ENCODE measurements at regions not wholly inside any gene's neighbourhood (a gene's known extent, or its start where the extent isn't known, plus 50 kb on each side); places are given as distances from the start of the nearest gene placed in this dataset.
A peak's percentile ranks its signal among the peaks of the same experiment; 100 is the strongest.
"Not testable (repeated sequence)": the region's sequence is repeated elsewhere in the genome, so short reads cannot be mapped to it uniquely, and the experiment has no call there.

DNA sequence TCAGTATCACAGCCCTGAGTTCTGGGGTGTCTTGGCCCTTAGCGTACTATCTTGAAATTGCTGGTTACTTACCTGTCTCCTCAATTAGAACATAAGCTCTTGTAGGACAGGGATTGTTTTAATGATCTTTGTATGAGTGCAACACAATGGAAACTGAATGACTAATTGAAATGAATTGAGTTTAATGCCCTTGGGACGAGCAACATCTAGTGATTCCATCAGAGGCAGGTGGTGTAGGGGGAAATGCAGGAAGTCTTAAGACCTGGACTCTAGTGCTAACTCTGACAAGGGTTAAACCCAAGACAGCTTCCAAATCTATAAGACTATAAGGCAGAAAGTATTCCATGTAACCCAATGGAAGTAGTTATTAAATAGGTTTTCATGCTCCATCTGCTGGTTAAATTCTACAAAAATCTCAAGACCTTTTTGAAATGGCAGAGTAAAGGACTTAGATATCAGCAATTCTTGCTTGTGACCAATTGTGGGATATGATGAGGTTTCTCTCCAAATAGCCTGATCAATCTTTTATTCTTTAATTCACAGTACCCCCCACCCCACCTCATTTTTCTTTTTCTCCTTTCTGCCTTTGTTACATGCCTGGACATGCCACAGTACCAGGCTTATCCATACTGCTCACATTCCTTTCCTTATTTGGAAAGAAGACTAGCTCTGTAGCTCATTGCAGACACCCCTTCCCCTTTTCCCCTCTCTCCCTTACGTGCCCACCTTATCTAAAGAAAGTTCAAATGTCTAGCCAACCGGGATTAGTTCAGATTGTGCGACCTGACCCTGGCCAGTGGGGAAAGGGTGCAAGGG lies 340.8 kb downstream of the PAPSS1 start:
- TF ChIP-seq, protein P1, sequence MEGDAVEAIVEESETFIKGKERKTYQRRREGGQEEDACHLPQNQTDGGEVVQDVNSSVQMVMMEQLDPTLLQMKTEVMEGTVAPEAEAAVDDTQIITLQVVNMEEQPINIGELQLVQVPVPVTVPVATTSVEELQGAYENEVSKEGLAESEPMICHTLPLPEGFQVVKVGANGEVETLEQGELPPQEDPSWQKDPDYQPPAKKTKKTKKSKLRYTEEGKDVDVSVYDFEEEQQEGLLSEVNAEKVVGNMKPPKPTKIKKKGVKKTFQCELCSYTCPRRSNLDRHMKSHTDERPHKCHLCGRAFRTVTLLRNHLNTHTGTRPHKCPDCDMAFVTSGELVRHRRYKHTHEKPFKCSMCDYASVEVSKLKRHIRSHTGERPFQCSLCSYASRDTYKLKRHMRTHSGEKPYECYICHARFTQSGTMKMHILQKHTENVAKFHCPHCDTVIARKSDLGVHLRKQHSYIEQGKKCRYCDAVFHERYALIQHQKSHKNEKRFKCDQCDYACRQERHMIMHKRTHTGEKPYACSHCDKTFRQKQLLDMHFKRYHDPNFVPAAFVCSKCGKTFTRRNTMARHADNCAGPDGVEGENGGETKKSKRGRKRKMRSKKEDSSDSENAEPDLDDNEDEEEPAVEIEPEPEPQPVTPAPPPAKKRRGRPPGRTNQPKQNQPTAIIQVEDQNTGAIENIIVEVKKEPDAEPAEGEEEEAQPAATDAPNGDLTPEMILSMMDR (IDR thresholded peaks at IDR 0.05; ENCODE audit: borderline replicate concordance, insufficient read depth, low read depth, low read length), result no peak
- no peak overlapping the region for H3K4me3 ChIP-seq (ENCODE audit: low read depth, low read length)

DNA sequence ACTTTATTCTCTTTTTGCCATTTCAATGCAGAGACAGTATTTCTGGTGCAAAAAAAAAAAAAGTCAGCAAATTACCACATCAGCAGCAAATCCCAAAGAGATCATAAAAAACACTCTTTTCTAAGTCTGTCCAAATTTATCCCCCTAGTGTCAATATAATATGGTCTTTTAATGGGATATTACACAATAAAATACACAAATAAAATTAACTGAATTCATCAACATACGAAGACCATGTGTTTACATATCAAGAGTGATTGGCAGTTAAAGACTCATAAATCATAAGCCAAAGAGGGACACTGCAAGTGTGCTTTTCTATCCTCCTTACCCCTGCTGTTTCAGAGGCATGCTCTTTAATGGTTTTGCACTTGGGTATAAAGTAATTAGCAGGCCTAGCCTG lies 340.2 kb upstream of the DKK2 start:
- TF ChIP-seq, protein P1 (IDR thresholded peaks at IDR 0.05; ENCODE audit: borderline replicate concordance, insufficient read depth, low read depth, low read length), result no peak
- no peak overlapping the region for H3K4me3 ChIP-seq (ENCODE audit: low read depth, low read length)

DNA sequence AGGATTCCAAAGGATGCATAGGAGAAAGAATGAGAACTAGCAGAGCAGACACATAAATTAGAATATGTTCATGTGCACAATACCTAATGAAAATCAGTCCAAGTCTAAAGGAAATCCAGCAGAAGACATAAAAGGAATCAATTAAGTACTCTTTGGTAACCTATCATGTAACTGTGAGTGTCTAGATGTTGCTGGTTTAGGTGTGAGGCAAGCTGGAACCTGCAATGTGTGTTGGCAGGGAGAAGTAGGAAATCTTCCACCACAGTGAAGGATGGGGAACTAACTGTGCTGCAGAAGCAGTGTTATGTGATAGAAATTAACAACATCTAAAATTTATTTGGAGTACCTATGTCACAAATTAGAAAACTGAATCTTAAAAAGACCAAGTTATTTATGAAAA lies 330.8 kb upstream of the DKK2 start:
- no peak overlapping the region for H3K4me3 ChIP-seq (ENCODE audit: low read depth, low read length)
- TF ChIP-seq, protein P1 (IDR thresholded peaks at IDR 0.05; ENCODE audit: borderline replicate concordance, insufficient read depth, low read depth, low read length), result no peak

DNA sequence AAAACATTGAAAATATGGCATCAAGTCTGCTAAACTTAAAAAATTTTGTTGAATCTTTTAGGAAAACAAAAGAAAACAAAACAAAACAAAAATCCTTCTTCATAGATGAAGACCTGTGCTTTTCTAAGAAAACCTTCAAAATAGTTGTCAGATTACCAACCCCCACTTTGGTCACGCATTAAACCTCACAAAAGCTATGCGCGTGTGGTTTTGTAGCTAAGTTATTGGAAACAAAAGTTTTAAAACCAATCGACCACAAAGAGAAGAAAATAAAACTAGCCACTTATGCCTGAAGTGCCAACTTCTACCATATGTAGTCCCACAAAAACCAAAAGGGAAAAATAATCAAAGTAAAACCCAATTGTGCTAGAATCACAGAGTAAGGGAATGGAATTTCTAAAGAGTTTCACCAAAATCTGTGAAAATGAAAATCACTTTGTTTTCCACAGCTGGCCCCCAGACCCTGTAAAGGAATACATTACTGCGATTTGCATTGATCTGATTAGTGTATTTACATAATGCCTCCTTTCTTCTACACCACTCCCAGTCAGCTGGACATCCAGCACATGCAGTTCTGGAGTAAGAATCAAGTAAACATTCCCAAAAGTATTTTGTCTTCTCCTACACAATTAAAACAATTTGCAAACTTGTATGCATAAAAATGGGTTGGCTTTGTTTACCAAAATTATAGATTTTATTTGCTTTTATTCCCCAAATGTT lies 330.1 kb upstream of the DKK2 start:
- TF ChIP-seq, protein P1 (IDR thresholded peaks at IDR 0.05; ENCODE audit: borderline replicate concordance, insufficient read depth, low read depth, low read length), result no peak
- H3K4me3 ChIP-seq (ENCODE audit: low read depth, low read length), result no peak overlapping the region

DNA sequence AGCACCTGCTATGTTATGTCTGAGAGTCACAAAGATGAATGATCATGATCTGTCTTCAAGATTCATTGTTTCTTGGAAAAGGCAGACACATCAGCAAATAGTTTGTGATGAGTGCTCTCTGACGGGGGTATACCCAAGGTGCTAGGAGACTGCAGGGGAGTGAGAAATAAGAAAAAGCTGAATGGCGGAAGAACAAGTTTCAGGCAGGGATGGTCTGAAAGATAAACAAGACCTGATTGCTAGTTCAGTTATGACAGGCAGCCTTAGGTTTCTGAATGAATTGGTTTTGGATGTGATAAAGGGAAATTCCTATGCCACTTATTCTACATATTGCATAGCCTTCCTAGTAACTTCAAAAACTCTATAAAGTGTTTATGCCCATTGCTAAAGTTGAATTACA lies 327.0 kb upstream of the DKK2 start:
- no peak overlapping the region for H3K4me3 ChIP-seq (ENCODE audit: low read depth, low read length)
- TF ChIP-seq, protein P1 (IDR thresholded peaks at IDR 0.05; ENCODE audit: borderline replicate concordance, insufficient read depth, low read depth, low read length), result no peak

DNA sequence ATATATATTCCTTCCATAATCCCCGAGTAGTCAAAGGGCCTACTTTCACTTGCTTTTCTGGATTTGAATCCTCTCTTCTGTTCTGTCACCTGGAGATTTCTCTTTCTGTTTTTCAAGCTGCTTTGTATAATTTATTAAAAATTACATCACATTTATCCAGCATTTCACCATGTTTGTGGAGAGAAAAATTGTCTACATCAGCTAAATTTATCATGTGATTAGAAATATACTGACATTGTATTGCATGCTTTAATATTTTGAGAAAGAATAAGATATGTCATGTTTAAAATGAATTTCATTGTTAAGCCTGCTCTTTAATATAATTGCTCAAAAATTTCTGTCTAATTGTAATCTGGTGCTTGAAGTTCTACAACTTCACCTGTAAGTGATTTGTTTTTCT lies 323.1 kb upstream of the DKK2 start:
- TF ChIP-seq, protein P1 (IDR thresholded peaks at IDR 0.05; ENCODE audit: borderline replicate concordance, insufficient read depth, low read depth, low read length), result no peak
- H3K4me3 ChIP-seq (ENCODE audit: low read depth, low read length), result no peak overlapping the region

DNA sequence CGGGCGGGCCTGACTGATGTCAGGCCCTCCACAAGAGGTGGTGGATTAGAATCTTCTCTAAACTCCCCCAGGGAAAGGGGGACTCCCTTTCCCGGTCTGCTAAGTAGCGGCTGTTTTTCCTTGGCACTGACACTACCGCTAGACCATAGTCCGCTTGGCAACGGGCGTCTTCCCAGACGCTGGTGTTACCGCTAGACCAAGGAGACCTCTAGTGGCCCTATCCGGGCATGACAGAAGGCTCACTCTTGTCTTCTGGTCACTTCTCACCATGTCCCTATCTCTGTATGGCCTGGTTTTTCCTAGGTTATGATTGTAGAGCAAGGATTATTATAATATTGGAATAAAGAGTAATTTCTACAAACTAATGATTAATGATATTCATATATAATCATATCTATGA lies 318.2 kb upstream of the DKK2 start:
- TF ChIP-seq, protein P1 (IDR thresholded peaks at IDR 0.05; ENCODE audit: borderline replicate concordance, insufficient read depth, low read depth, low read length), result peak; percentile 40; the same call in 1 of the 2 replicates
- not testable (repeated sequence) for H3K4me3 ChIP-seq (ENCODE audit: low read depth, low read length)

Data from GM12875 (cell line).